WERI-Rb-1 (cell line): ENCODE measurements at regions not wholly inside any gene's neighbourhood (a gene's known extent, or its start where the extent isn't known, plus 50 kb on each side); places are given as distances from the start of the nearest gene placed in this dataset.

Experiments used
- DNase-seq: peaks from one replicate; pipeline ENCODE4 v3.0.0-alpha.2; 2020
- H3K27ac ChIP-seq: fragments of 250-450 bp; sonication (Bioruptor Pico); 2 replicates; pipeline ENCODE4 v1.5.1; 2020; ENCODE audit warnings: mild to moderate bottlenecking, moderate library complexity
- H3K27me3 ChIP-seq: fragments of 250-450 bp; sonication (Bioruptor Pico); 2 replicates; pipeline ENCODE4 v1.5.1; 2021; ENCODE audit warnings: mild to moderate bottlenecking, low read depth, moderate library complexity; ENCODE audit not compliant: insufficient read depth, severe bottlenecking
- H3K36me3 ChIP-seq: fragments of 250-450 bp; sonication (Bioruptor Pico); 2 replicates; pipeline ENCODE4 v1.5.1; 2020; ENCODE audit warnings: mild to moderate bottlenecking, moderate library complexity
- H3K4me3 ChIP-seq: 2 replicates; pipeline ENCODE4 v1.5.1; 2011; ENCODE audit warnings: low read depth, mild to moderate bottlenecking, control low read depth, low read length
- H3K9me3 ChIP-seq: fragments of 250-450 bp; sonication (Bioruptor Pico); 2 replicates; pipeline ENCODE4 v1.5.1; 2021; ENCODE audit warnings: mild to moderate bottlenecking, moderate library complexity; ENCODE audit not compliant: severe bottlenecking
- CTCF ChIP-seq: IDR thresholded peaks from 2 replicates; pipeline ENCODE4 v1.5.1; 2011; ENCODE audit warnings: low read depth, mild to moderate bottlenecking, control low read depth, inconsistent platforms, low read length

- Histone ChIP-seq H3K27me3 (peaks cover 24% of the 10 kb centered on the region), H3K4me3 (no peak overlapping the region), H3K36me3 (no peaks in the 10 kb centered on the region), H3K27ac (no peak overlapping the region), H3K9me3 (peaks cover 4% of the 10 kb centered on the region)
- DNase-seq = no peak
- no peak for TF ChIP-seq CTCF
Observed at GRCh38 chr6:2404211-2404929, 159.0 kb upstream of the GMDS start.

GRCh38 chr6:2403546-2403945, 158.1 kb upstream of the GMDS start:
- H3K27me3 ChIP-seq = peaks cover 16% of the 10 kb centered on the region
- H3K4me3 ChIP-seq = no peak overlapping the region
- H3K27ac ChIP-seq = no peak overlapping the region
- H3K9me3 ChIP-seq = peaks cover 4% of the 10 kb centered on the region
- DNase-seq = no peak
- 0 out of 2 replicates have a peak, but pooled peaks have one; percentile 2 for TF ChIP-seq CTCF
- no peaks in the 10 kb centered on the region for H3K36me3 ChIP-seq

GRCh38 chr6:2396846-2397630, 151.6 kb upstream of the GMDS start:
- Histone ChIP-seq H3K27ac (no peak overlapping the region), H3K27me3 (peaks cover 34% of the 10 kb centered on the region), H3K9me3 (peaks cover 7% of the 10 kb centered on the region), H3K4me3 (no peak overlapping the region), H3K36me3 (no peaks in the 10 kb centered on the region)
- TF ChIP-seq CTCF = no peak
- no peak for DNase-seq

GRCh38 chr6:2396042-2396657, 150.7 kb upstream of the GMDS start:
- 0 out of 2 replicates have a peak, but pooled peaks have one; percentile 11 for TF ChIP-seq CTCF
- peaks cover 5% of the 10 kb centered on the region for H3K9me3 ChIP-seq
- H3K27ac ChIP-seq = no peak overlapping the region
- no peaks in the 10 kb centered on the region for H3K36me3 ChIP-seq
- DNase-seq = no peak
- peaks cover 41% of the 10 kb centered on the region for H3K27me3 ChIP-seq
- H3K4me3 ChIP-seq = no peak overlapping the region

- Histone ChIP-seq H3K27me3 (peaks cover 35% of the 10 kb centered on the region), H3K27ac (no peak overlapping the region), H3K36me3 (no peaks in the 10 kb centered on the region), H3K4me3 (no peak overlapping the region), H3K9me3 (peaks cover 9% of the 10 kb centered on the region)
- TF ChIP-seq CTCF = no peak
- DNase-seq = no peak
Observed at GRCh38 chr6:2388554-2389324, 143.3 kb upstream of the GMDS start.
